Ishikawa (cell line): ENCODE measurements at regions not wholly inside any gene's neighbourhood (a gene's known extent, or its start where the extent isn't known, plus 50 kb on each side); places are given as distances from the start of the nearest gene placed in this dataset.

Source experiments
- CEBPB ChIP-seq: IDR thresholded peaks from 2 replicates; pipeline ENCODE4 v1.6.1; 2012
- CREB1 ChIP-seq: IDR thresholded peaks from 2 replicates; pipeline ENCODE4 v1.6.1; 2012; ENCODE audit warnings: low read depth
- EGR1 ChIP-seq: IDR thresholded peaks from 2 replicates; pipeline ENCODE4 v1.6.1; 2012
- FOXM1 ChIP-seq: IDR thresholded peaks from 2 replicates; pipeline ENCODE4 v1.6.1; 2012; ENCODE audit warnings: low read depth, borderline replicate concordance
- RAD21 ChIP-seq: IDR thresholded peaks from 2 replicates; pipeline ENCODE4 v1.6.1; 2012; ENCODE audit warnings: low read depth
- TAF1 ChIP-seq: IDR thresholded peaks from 2 replicates; pipeline ENCODE4 v1.6.1; 2012; ENCODE audit warnings: low read depth, mild to moderate bottlenecking
- TCF12 ChIP-seq: IDR thresholded peaks from 2 replicates; pipeline ENCODE4 v1.6.1; 2012; ENCODE audit warnings: low read depth
- TEAD4 ChIP-seq: IDR thresholded peaks from 2 replicates; pipeline ENCODE4 v1.6.1; 2012
- YY1 ChIP-seq: IDR thresholded peaks from 2 replicates; pipeline ENCODE4 v1.6.1; 2012; ENCODE audit warnings: low read depth
- TF ChIP-seq, protein P1 (sequence below): IDR thresholded peaks from 2 replicates; pipeline ENCODE4 v1.6.1; 2012
- TF ChIP-seq, protein P2 (sequence below): IDR thresholded peaks from 2 replicates; pipeline ENCODE4 v1.6.1; 2012; ENCODE audit warnings: low read depth, mild to moderate bottlenecking
- TF ChIP-seq, protein P3 (sequence below): IDR thresholded peaks from 2 replicates; pipeline ENCODE4 v1.6.1; 2012

DNA sequence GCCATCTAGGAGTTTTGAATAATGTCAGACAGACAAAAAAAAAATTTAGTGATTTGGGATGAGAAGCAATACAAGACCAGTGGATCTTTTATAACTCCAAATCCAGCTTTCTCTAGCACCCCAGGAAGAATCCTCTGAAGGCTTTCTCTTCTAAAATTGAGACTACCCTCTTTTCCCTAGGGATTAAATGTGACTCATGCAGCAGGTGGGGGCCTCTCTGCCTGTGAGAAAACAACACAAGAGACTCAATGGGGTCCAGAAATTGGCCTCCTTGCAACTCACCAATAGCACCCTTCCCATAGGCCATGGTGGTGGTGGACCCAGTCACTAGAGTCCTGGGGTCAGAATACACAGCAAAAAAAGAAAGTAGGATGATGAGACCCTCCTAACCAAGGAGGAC lies 120.3 kb upstream of the ATP1A1 start:
- TF ChIP-seq TCF12 (no peak), RAD21 (no peak), CEBPB (no peak), TAF1 (no peak), EGR1 (no peak), TEAD4 (no peak), FOXM1 (no peak), YY1 (no peak), CREB1 (no peak)
- TF ChIP-seq, protein P1, sequence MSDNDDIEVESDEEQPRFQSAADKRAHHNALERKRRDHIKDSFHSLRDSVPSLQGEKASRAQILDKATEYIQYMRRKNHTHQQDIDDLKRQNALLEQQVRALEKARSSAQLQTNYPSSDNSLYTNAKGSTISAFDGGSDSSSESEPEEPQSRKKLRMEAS: no peak
- TF ChIP-seq, protein P2, sequence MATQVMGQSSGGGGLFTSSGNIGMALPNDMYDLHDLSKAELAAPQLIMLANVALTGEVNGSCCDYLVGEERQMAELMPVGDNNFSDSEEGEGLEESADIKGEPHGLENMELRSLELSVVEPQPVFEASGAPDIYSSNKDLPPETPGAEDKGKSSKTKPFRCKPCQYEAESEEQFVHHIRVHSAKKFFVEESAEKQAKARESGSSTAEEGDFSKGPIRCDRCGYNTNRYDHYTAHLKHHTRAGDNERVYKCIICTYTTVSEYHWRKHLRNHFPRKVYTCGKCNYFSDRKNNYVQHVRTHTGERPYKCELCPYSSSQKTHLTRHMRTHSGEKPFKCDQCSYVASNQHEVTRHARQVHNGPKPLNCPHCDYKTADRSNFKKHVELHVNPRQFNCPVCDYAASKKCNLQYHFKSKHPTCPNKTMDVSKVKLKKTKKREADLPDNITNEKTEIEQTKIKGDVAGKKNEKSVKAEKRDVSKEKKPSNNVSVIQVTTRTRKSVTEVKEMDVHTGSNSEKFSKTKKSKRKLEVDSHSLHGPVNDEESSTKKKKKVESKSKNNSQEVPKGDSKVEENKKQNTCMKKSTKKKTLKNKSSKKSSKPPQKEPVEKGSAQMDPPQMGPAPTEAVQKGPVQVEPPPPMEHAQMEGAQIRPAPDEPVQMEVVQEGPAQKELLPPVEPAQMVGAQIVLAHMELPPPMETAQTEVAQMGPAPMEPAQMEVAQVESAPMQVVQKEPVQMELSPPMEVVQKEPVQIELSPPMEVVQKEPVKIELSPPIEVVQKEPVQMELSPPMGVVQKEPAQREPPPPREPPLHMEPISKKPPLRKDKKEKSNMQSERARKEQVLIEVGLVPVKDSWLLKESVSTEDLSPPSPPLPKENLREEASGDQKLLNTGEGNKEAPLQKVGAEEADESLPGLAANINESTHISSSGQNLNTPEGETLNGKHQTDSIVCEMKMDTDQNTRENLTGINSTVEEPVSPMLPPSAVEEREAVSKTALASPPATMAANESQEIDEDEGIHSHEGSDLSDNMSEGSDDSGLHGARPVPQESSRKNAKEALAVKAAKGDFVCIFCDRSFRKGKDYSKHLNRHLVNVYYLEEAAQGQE: no peak
- TF ChIP-seq, protein P3, sequence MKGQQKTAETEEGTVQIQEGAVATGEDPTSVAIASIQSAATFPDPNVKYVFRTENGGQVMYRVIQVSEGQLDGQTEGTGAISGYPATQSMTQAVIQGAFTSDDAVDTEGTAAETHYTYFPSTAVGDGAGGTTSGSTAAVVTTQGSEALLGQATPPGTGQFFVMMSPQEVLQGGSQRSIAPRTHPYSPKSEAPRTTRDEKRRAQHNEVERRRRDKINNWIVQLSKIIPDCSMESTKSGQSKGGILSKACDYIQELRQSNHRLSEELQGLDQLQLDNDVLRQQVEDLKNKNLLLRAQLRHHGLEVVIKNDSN: no peak
